GM23338 (cell line): ENCODE measurements at regions not wholly inside any gene's neighbourhood (a gene's known extent, or its start where the extent isn't known, plus 50 kb on each side); places are given as distances from the start of the nearest gene placed in this dataset.

ENCODE experiments used
- CREB1 ChIP-seq: fragments of 250-450 bp; sonication (Bioruptor Pico); IDR thresholded peaks from 2 replicates; pipeline ENCODE4 v1.5.0; 2020; ENCODE audit warnings: low read depth, mild to moderate bottlenecking, moderate library complexity
- CTCF ChIP-seq, 2 experiments: fragments of 200-600 bp in 1 of 2; sonication (generic) in 1 of 2; conservative IDR thresholded peaks; 2 replicates each; pipeline versions ENCODE4 v1.5.1 to v1.6.1; 2016 to 2017; ENCODE audit warnings: antibody characterized with exemption in 2 of 2, low read depth in 2 of 2, mild to moderate bottlenecking in 2 of 2, moderate library complexity in 1 of 2
- EZH2 ChIP-seq: fragments of 200-600 bp; sonication (generic); IDR thresholded peaks from one replicate; pipeline ENCODE4 v1.8.0; 2017; ENCODE audit warnings: antibody characterized with exemption, mild to moderate bottlenecking, low read depth; ENCODE audit not compliant: unreplicated experiment
- JUNB ChIP-seq: IDR thresholded peaks from one replicate; pipeline ENCODE4 v1.6.1; 2016; ENCODE audit warnings: antibody characterized with exemption; ENCODE audit not compliant: unreplicated experiment
- POLR2AphosphoS5 ChIP-seq: IDR thresholded peaks from 2 replicates; pipeline ENCODE4 v1.6.1; 2016; ENCODE audit warnings: antibody characterized with exemption, low read depth

- TF ChIP-seq POLR2AphosphoS5 (no peak), CTCF (conservative IDR thresholded peaks at IDR 0.05; ENCODE audit: low read depth in 2 of 2) (no peak), EZH2 (no peak), CREB1 (no peak), JUNB (no peak)
These were observed 2338.8 kb downstream of the PCDH7 start for GRCh38 chr4:33058998-33059397.
